ENCODE measurements at regions not wholly inside any gene's neighbourhood (a gene's known extent, or its start where the extent isn't known, plus 50 kb on each side); places are given as distances from the start of the nearest gene placed in this dataset.

DNA sequence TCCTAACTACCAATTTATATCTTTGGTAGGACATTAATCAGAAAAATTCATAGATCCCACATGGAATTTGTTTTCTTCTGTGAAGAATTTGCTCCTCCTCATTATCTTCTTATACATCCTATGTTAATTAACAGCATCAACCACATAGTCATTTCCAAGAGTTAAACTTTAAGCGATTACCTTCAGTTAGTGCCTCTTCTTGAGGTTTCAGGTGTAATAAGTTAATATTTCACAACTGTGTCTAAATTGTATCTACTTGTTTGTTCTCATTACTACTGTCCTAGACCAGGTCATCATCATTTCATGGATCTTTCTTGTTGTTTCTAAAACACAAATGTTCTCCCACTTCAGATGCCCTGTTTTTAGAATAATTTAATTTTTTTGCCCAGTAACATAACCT lies 457.9 kb downstream of the FAT4 start:
- Mint-ChIP-seq H3K36me3 (ENCODE audit: low read depth) (peaks cover 11% of the 10 kb centered on the region), H3K9me3 (peaks cover 15% of the 10 kb centered on the region), H3K4me1 (no peaks in the 10 kb centered on the region), H3K4me3 (no peak overlapping the region), H3K27me3 (ENCODE audit: low read depth) (no peaks in the 10 kb centered on the region), H3K27ac (ENCODE audit: unreplicated experiment) (no peak overlapping the region)
- TF ChIP-seq CTCF (conservative IDR thresholded peaks at IDR 0.05), result no peak
- DNase-seq (ENCODE audit: low read depth, low spot score), result no peak

DNA sequence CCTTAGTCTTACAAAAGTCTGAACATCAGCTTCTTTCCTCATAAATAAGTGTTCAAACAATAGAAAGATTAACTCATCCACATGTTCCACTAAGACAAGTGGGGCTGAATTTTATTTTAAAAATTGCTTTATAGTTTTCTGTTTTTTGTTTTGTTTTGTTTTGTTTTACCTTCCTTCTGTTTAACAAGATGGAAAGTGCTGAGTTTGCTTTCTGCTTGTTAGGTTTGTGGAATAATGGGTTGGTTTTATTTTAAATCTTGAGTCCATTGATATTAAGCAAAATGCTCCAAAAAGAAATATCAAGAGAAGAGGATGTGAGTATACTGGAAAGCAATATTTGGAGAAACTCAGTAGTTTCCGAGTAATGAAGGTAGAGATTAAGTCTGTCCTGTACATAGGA lies 458.7 kb downstream of the FAT4 start:
- no peak for DNase-seq (ENCODE audit: low read depth, low spot score)
- Mint-ChIP-seq H3K27me3 (ENCODE audit: low read depth) (no peaks in the 10 kb centered on the region), H3K4me3 (no peak overlapping the region), H3K27ac (ENCODE audit: unreplicated experiment) (no peak overlapping the region), H3K9me3 (peaks cover 15% of the 10 kb centered on the region), H3K4me1 (no peaks in the 10 kb centered on the region), H3K36me3 (ENCODE audit: low read depth) (peaks cover 11% of the 10 kb centered on the region)
- TF ChIP-seq CTCF (conservative IDR thresholded peaks at IDR 0.05), result no peak

DNA sequence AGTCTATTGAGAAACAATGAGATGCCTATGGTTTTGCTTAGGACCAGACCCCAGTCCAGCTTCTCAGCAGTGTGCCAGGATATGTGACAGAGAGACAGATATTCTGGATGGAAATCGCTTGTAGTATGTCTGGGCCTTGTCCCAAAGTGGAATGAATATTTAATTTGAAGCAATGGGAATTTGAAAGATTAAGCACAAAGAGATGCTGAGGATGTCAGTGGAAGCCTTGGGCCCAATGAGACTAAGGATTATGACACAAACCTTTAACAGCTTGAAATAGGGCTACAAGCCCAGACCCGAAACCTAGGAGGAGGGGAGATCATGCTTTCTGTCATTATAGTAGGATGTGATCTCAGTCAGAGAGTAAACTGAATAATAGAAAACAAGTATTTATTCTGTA lies 459.2 kb downstream of the FAT4 start:
- Mint-ChIP-seq H3K9me3 (peaks cover 15% of the 10 kb centered on the region), H3K4me3 (no peak overlapping the region), H3K36me3 (ENCODE audit: low read depth) (peaks cover 11% of the 10 kb centered on the region), H3K27me3 (ENCODE audit: low read depth) (no peaks in the 10 kb centered on the region), H3K27ac (ENCODE audit: unreplicated experiment) (no peak overlapping the region), H3K4me1 (no peaks in the 10 kb centered on the region)
- no peak for TF ChIP-seq CTCF (conservative IDR thresholded peaks at IDR 0.05)
- DNase-seq (ENCODE audit: low read depth, low spot score), result no peak

DNA sequence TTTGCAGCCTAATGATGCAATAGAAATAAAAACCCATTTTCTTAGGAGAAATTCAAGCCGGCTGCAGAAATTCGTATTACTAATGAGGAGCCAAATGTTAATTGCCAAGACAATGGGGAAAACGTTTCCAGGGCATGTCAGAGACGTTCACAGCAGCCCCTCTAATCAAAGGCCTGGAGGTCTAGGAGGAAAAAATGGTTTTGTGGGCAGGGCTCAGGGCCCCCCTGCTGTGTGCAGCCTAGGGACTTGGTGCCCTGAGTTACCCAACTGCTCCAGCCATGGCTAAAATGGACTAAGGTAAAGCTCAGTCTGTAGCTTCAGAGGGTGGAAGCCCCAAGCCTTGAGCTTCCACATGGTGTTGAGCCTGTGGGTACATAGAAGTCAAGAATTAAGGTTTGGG lies 461.4 kb downstream of the FAT4 start:
- Mint-ChIP-seq H3K27me3 (ENCODE audit: low read depth) (no peaks in the 10 kb centered on the region), H3K36me3 (ENCODE audit: low read depth) (peaks cover 11% of the 10 kb centered on the region), H3K9me3 (peaks cover 15% of the 10 kb centered on the region), H3K4me3 (no peak overlapping the region), H3K27ac (ENCODE audit: unreplicated experiment) (no peak overlapping the region), H3K4me1 (no peaks in the 10 kb centered on the region)
- DNase-seq (ENCODE audit: low read depth, low spot score), result no peak
- no peak for TF ChIP-seq CTCF (conservative IDR thresholded peaks at IDR 0.05)

- H3K9me3 Mint-ChIP-seq, result peaks cover 11% of the 10 kb centered on the region
- no peak overlapping the region for H3K4me3 Mint-ChIP-seq
- no peaks in the 10 kb centered on the region for H3K4me1 Mint-ChIP-seq
- peaks cover 8% of the 10 kb centered on the region for H3K36me3 Mint-ChIP-seq (ENCODE audit: low read depth)
- TF ChIP-seq CTCF (conservative IDR thresholded peaks at IDR 0.05), result no peak
- DNase-seq (ENCODE audit: low read depth, low spot score), result no peak
- no peak overlapping the region for H3K27ac Mint-ChIP-seq (ENCODE audit: unreplicated experiment)
- no peaks in the 10 kb centered on the region for H3K27me3 Mint-ChIP-seq (ENCODE audit: low read depth)
Observed at GRCh38 chr4:125780164-125780563, 465.4 kb downstream of the FAT4 start.

GRCh38 chr4:125780747-125781146 lies 466.0 kb downstream of the FAT4 start:
- Mint-ChIP-seq H3K36me3 (ENCODE audit: low read depth) (peaks cover 8% of the 10 kb centered on the region), H3K4me3 (no peak overlapping the region), H3K27me3 (ENCODE audit: low read depth) (no peaks in the 10 kb centered on the region), H3K27ac (ENCODE audit: unreplicated experiment) (no peak overlapping the region), H3K9me3 (peaks cover 6% of the 10 kb centered on the region), H3K4me1 (no peaks in the 10 kb centered on the region)
- TF ChIP-seq CTCF (conservative IDR thresholded peaks at IDR 0.05), result no peak
- no peak for DNase-seq (ENCODE audit: low read depth, low spot score)

All from neural crest cell (in vitro differentiated cells).